HEK293 (cell line): ENCODE measurements at regions not wholly inside any gene's neighbourhood (a gene's known extent, or its start where the extent isn't known, plus 50 kb on each side); places are given as distances from the start of the nearest gene placed in this dataset.

ENCODE experiments used
- CTCF ChIA-PET: fragments of 350-600 bp; formaldehyde crosslinking; extraction: SDS; loops from one replicate; lab custom pipeline; 2021; ENCODE audit warnings: antibody characterized with exemption; lab: Yijun Ruan, JAX
- POLR2A ChIA-PET: fragments of 300-600 bp; formaldehyde crosslinking; extraction: SDS; loops from one replicate; lab custom pipeline; 2020; ENCODE audit warnings: antibody characterized with exemption, inconsistent platforms; lab: Yijun Ruan, JAX
- H3K27ac ChIP-seq: fragments of 200-500 bp; sonication (Bioruptor generic); 2 replicates; pipeline ENCODE4 v1.5.1; 2014; ENCODE audit warnings: low read depth, low read length, control low read depth, inconsistent platforms; ENCODE audit errors: extremely low read depth
- H3K36me3 ChIP-seq, 2 experiments: fragments of 200-500 bp in 1 of 2; sonication (Bioruptor generic) in 1 of 2; 1 replicate in 1 of 2; 2 replicates in 1 of 2; pipeline ENCODE4 v1.5.1; 2014 to 2017; ENCODE audit warnings: inconsistent platforms in 2 of 2, low read length in 2 of 2; ENCODE audit not compliant: control insufficient read depth in 2 of 2, insufficient read depth in 1 of 2
- H3K4me1 ChIP-seq: fragments of 200-500 bp; sonication (Bioruptor generic); 2 replicates; pipeline ENCODE4 v1.5.1; 2014; ENCODE audit warnings: mild to moderate bottlenecking, low read length, inconsistent platforms; ENCODE audit not compliant: control insufficient read depth, insufficient read depth
- H3K4me3 ChIP-seq: 2 replicates; pipeline ENCODE4 v1.5.1; 2011; ENCODE audit warnings: low read depth, mild to moderate bottlenecking, control low read depth, low read length, moderate library complexity
- H3K9me3 ChIP-seq: fragments of 200-500 bp; sonication (Bioruptor generic); 2 replicates; pipeline ENCODE4 v1.5.1; 2014; ENCODE audit warnings: low read depth, low read length, inconsistent platforms; ENCODE audit not compliant: control insufficient read depth, insufficient read depth
- BCL6B ChIP-seq: fragments of 450-650 bp; formaldehyde crosslinking; IDR thresholded peaks from 2 replicates; pipeline ENCODE4 v1.5.1; 2017; ENCODE audit warnings: missing biosample characterization, missing genetic modification characterization
- HOXA7 ChIP-seq: sonication (generic); formaldehyde crosslinking; IDR thresholded peaks from 2 replicates; pipeline ENCODE4 v1.8.1; 2022; ENCODE audit warnings: missing genetic modification reagents, borderline replicate concordance
- KLF1 ChIP-seq: fragments of 450-650 bp; formaldehyde crosslinking; IDR thresholded peaks from 2 replicates; pipeline ENCODE4 v1.5.1; 2016; ENCODE audit warnings: missing biosample characterization, missing genetic modification characterization
- KLF9 ChIP-seq: fragments of 450-650 bp; formaldehyde crosslinking; IDR thresholded peaks from 2 replicates; pipeline ENCODE4 v1.5.1; 2016; ENCODE audit warnings: missing biosample characterization, missing genetic modification characterization, low read depth
- PRDM1 ChIP-seq: fragments of 450-650 bp; formaldehyde crosslinking; IDR thresholded peaks from 2 replicates; pipeline ENCODE4; 2016; ENCODE audit warnings: missing biosample characterization, missing genetic modification characterization
- TRIM28 ChIP-seq: IDR thresholded peaks from 2 replicates; pipeline ENCODE4 v1.6.1; 2011; ENCODE audit warnings: low read length, control low read depth, borderline replicate concordance
- ZBTB21 ChIP-seq: fragments of 450-650 bp; formaldehyde crosslinking; IDR thresholded peaks from 2 replicates; pipeline ENCODE4 v1.5.1; 2017; ENCODE audit warnings: missing biosample characterization, missing genetic modification characterization
- ZFP3 ChIP-seq: fragments of 450-650 bp; formaldehyde crosslinking; IDR thresholded peaks from 2 replicates; pipeline ENCODE4 v1.5.1; 2016; ENCODE audit warnings: low read depth, missing biosample characterization, missing genetic modification characterization
- ZNF146 ChIP-seq: fragments of 450-650 bp; formaldehyde crosslinking; IDR thresholded peaks from 2 replicates; pipeline ENCODE4 v1.5.1; 2016; ENCODE audit warnings: missing biosample characterization, missing genetic modification characterization
- ZNF174 ChIP-seq: fragments of 450-650 bp; formaldehyde crosslinking; IDR thresholded peaks from 2 replicates; pipeline ENCODE4 v1.5.0; 2017; ENCODE audit warnings: missing biosample characterization, mild to moderate bottlenecking, missing genetic modification characterization
- ZNF202 ChIP-seq: fragments of 450-650 bp; formaldehyde crosslinking; IDR thresholded peaks from 2 replicates; pipeline ENCODE4 v1.5.1; 2016; ENCODE audit warnings: missing biosample characterization, missing genetic modification characterization, borderline replicate concordance
- ZNF311 ChIP-seq: fragments of 450-650 bp; formaldehyde crosslinking; IDR thresholded peaks from 2 replicates; pipeline ENCODE4 v1.5.1; 2017; ENCODE audit warnings: missing biosample characterization, missing genetic modification characterization, borderline replicate concordance
- ZNF37A ChIP-seq: fragments of 450-650 bp; IDR thresholded peaks from 2 replicates; pipeline ENCODE4 v1.5.1; 2018; ENCODE audit warnings: missing biosample characterization, missing genetic modification characterization
- ZNF391 ChIP-seq: fragments of 450-650 bp; formaldehyde crosslinking; IDR thresholded peaks from 2 replicates; pipeline ENCODE4 v1.5.1; 2016; ENCODE audit warnings: low read depth, missing biosample characterization, missing genetic modification characterization, borderline replicate concordance
- ZNF514 ChIP-seq: fragments of 450-650 bp; formaldehyde crosslinking; IDR thresholded peaks from 2 replicates; pipeline ENCODE4 v1.5.1; 2016; ENCODE audit warnings: missing biosample characterization, missing genetic modification characterization
- ZNF518A ChIP-seq: fragments of 450-650 bp; formaldehyde crosslinking; conservative IDR thresholded peaks from 2 replicates; pipeline ENCODE4 v1.5.1; 2016; ENCODE audit warnings: low read depth, missing biosample characterization, missing genetic modification characterization
- ZNF521 ChIP-seq: fragments of 450-650 bp; formaldehyde crosslinking; IDR thresholded peaks from 2 replicates; pipeline ENCODE4 v1.5.1; 2017; ENCODE audit warnings: missing biosample characterization, mild to moderate bottlenecking, missing genetic modification characterization
- ZNF529 ChIP-seq: fragments of 450-650 bp; formaldehyde crosslinking; IDR thresholded peaks from 2 replicates; pipeline ENCODE4 v1.5.1; 2017; ENCODE audit warnings: missing genetic modification characterization, missing biosample characterization; ENCODE audit not compliant: insufficient replicate concordance
- ZNF621 ChIP-seq: fragments of 450-650 bp; formaldehyde crosslinking; IDR thresholded peaks from 2 replicates; pipeline ENCODE4 v1.5.1; 2017; ENCODE audit warnings: missing biosample characterization, missing genetic modification characterization
- ZNF639 ChIP-seq: fragments of 450-650 bp; formaldehyde crosslinking; IDR thresholded peaks from 2 replicates; pipeline ENCODE4 v1.5.1; 2016; ENCODE audit warnings: missing biosample characterization, missing genetic modification characterization
- ZNF747 ChIP-seq: fragments of 450-650 bp; formaldehyde crosslinking; IDR thresholded peaks from 2 replicates; pipeline ENCODE4 v1.5.1; 2016; ENCODE audit warnings: missing biosample characterization, missing genetic modification characterization
- ZNF768 ChIP-seq: fragments of 450-650 bp; formaldehyde crosslinking; IDR thresholded peaks from 2 replicates; pipeline ENCODE4 v1.5.1; 2018; ENCODE audit warnings: missing biosample characterization, mild to moderate bottlenecking, missing genetic modification characterization

GRCh38 chr5:82414041-82414388 lies 135.9 kb upstream of the RPS23 start:
- Histone ChIP-seq H3K4me3 (no peak overlapping the region), H3K4me1 (no peaks in the 10 kb centered on the region), H3K9me3 (no peaks in the 10 kb centered on the region), H3K27ac (no peak overlapping the region), H3K36me3 (no peaks in the 10 kb centered on the region)
- ChIA-PET CTCF (no interaction called here), POLR2A (no interaction called here)
- TF ChIP-seq ZNF174 (tag by site-specific recombination), result no peak
- TF ChIP-seq ZNF768 (tag by site-specific recombination), result no peak
- TF ChIP-seq ZNF311 (tag by site-specific recombination), result no peak
- no peak for TF ChIP-seq ZNF518A (tag by site-specific recombination)
- TF ChIP-seq ZBTB21 (tag by site-specific recombination), result no peak
- no peak for TF ChIP-seq ZNF529 (tag by site-specific recombination)
- no peak for TF ChIP-seq ZFP3 (tag by site-specific recombination)
- TF ChIP-seq TRIM28, result no peak
- no peak for TF ChIP-seq ZNF621 (tag by site-specific recombination)
- TF ChIP-seq ZNF514 (tag by site-specific recombination), result no peak

- Histone ChIP-seq H3K36me3 (no peaks in the 10 kb centered on the region), H3K27ac (no peak overlapping the region), H3K4me1 (no peaks in the 10 kb centered on the region), H3K4me3 (no peak overlapping the region), H3K9me3 (no peaks in the 10 kb centered on the region)
- CTCF ChIA-PET, result interaction anchor here (0.6 to 0.9 kb wide), 2 partner anchors 10 to 202 kb away, joined by 3 to 4 read pairs; no protein-coding TSS in a partner anchor
- 0 out of 2 replicates have a peak, but pooled peaks have one; percentile 10 for TF ChIP-seq PRDM1 (tag by site-specific recombination)
- TF ChIP-seq ZNF639 (tag by site-specific recombination), result no peak
- POLR2A ChIA-PET, result no interaction called here
Observed at GRCh38 chr5:82413302-82414040, 135.3 kb upstream of the RPS23 start.

- Histone ChIP-seq H3K27ac (no peak overlapping the region), H3K4me3 (no peak overlapping the region), H3K9me3 (no peaks in the 10 kb centered on the region), H3K36me3 (no peaks in the 10 kb centered on the region), H3K4me1 (peaks cover 16% of the 10 kb centered on the region)
- POLR2A ChIA-PET, result interaction anchor here (0.6 kb wide), 1 partner anchor 41 kb away, joined by 3 read pairs; no protein-coding TSS in a partner anchor
- CTCF ChIA-PET, result no interaction called here
- TF ChIP-seq ZNF391 (tag by site-specific recombination), result no peak
- TF ChIP-seq KLF9 (tag by site-specific recombination), result no peak
- no peak for TF ChIP-seq BCL6B (tag by site-specific recombination)
- no peak for TF ChIP-seq ZNF747 (tag by site-specific recombination)
- TF ChIP-seq ZBTB21 (tag by site-specific recombination), result no peak
- no peak for TF ChIP-seq HOXA7 (CRISPR knock-in tag)
- no peak for TF ChIP-seq ZNF202 (tag by site-specific recombination)
- no peak for TF ChIP-seq ZNF37A (tag by site-specific recombination)
- no peak for TF ChIP-seq ZNF521 (tag by site-specific recombination)
- no peak for TF ChIP-seq ZNF146 (tag by site-specific recombination)
- no peak for TF ChIP-seq KLF1 (tag by site-specific recombination)
Observed at GRCh38 chr5:82408033-82408432, 129.9 kb upstream of the RPS23 start.
